SU-DHL-6 (cell line): ENCODE measurements at regions not wholly inside any gene's neighbourhood (a gene's known extent, or its start where the extent isn't known, plus 50 kb on each side); places are given as distances from the start of the nearest gene placed in this dataset.

ENCODE experiments used
- EZH2phosphoT487 ChIP-seq: fragments of 200-600 bp; sonication (generic), shearing (Covaris generic); conservative IDR thresholded peaks from 2 replicates; pipeline ENCODE4 v1.6.1; 2018; ENCODE audit warnings: mild to moderate bottlenecking, antibody characterized with exemption, low read length, moderate library complexity, mixed read lengths
- TF ChIP-seq, protein P1 (sequence below): fragments of 200-600 bp; sonication (generic); IDR thresholded peaks from one replicate; pipeline ENCODE4 v1.5.1; 2017; ENCODE audit warnings: antibody characterized with exemption, mild to moderate bottlenecking, low read length, moderate library complexity; ENCODE audit not compliant: insufficient read depth, poor library complexity, severe bottlenecking

DNA sequence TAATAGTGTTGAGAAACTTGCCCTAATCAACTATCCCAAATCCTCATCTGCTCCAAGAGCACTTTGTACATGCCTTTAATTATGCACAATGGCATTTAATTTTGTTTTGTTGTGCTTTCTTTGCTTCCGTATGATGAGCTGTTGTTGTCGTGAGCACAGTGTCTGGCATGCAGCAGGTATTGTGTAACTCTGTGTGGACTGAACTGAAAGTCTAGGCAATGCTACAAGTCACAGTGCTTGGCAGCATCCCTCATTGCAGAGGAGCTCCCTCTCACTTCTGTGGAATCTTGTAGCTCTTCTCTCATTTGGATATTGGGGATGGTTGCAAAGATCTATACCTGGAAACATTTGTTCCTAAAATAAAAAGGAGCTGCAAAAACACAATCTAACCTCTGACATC, 502.2 kb upstream of the CA10 start:
- TF ChIP-seq, protein P1, sequence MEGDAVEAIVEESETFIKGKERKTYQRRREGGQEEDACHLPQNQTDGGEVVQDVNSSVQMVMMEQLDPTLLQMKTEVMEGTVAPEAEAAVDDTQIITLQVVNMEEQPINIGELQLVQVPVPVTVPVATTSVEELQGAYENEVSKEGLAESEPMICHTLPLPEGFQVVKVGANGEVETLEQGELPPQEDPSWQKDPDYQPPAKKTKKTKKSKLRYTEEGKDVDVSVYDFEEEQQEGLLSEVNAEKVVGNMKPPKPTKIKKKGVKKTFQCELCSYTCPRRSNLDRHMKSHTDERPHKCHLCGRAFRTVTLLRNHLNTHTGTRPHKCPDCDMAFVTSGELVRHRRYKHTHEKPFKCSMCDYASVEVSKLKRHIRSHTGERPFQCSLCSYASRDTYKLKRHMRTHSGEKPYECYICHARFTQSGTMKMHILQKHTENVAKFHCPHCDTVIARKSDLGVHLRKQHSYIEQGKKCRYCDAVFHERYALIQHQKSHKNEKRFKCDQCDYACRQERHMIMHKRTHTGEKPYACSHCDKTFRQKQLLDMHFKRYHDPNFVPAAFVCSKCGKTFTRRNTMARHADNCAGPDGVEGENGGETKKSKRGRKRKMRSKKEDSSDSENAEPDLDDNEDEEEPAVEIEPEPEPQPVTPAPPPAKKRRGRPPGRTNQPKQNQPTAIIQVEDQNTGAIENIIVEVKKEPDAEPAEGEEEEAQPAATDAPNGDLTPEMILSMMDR: no peak
- TF ChIP-seq EZH2phosphoT487: no peak
